ENCODE measurements at regions not wholly inside any gene's neighbourhood (a gene's known extent, or its start where the extent isn't known, plus 50 kb on each side); places are given as distances from the start of the nearest gene placed in this dataset.
"Not testable (repeated sequence)": the region's sequence is repeated elsewhere in the genome, so short reads cannot be mapped to it uniquely, and the experiment has no call there.

- H3K27me3 Mint-ChIP-seq = peaks cover 4% of the 10 kb centered on the region
- no peaks in the 10 kb centered on the region for H3K4me1 Mint-ChIP-seq
- H3K9me3 Mint-ChIP-seq = no peaks in the 10 kb centered on the region
- DNase-seq = no peak
- H3K4me3 Mint-ChIP-seq = no peak overlapping the region
- H3K36me3 Mint-ChIP-seq = no peaks in the 10 kb centered on the region
- no peak overlapping the region for H3K27ac Mint-ChIP-seq
Measured at GRCh38 chrX:769796-770195, 139.2 kb downstream of the SHOX start.

DNA sequence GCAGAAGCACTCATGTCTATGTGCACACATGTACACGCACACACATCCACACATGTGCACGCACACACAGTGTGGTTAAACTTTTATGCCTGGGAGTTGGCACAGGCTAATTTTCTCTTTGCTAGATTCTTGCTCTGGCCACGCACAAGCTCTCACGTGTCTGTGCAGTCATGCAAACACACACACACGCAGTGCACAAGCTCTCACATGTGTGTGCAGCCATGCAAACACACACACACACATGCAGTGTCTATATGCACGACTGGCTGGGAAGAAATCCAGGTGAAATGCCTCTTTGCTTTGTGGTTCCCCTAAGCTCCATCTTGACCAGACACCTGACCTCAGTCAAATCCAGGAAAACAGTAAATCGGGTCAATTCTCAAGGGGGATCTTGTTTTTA lies 138.0 kb downstream of the SHOX start:
- H3K4me1 Mint-ChIP-seq = no peaks in the 10 kb centered on the region
- DNase-seq = no peak
- no peaks in the 10 kb centered on the region for H3K36me3 Mint-ChIP-seq
- H3K27me3 Mint-ChIP-seq = peaks cover 5% of the 10 kb centered on the region
- no peaks in the 10 kb centered on the region for H3K9me3 Mint-ChIP-seq
- no peak overlapping the region for H3K4me3 Mint-ChIP-seq
- H3K27ac Mint-ChIP-seq = no peak overlapping the region

- DNase-seq = no peak
- Mint-ChIP-seq H3K36me3 (no peaks in the 10 kb centered on the region), H3K27me3 (peaks cover 19% of the 10 kb centered on the region), H3K9me3 (peaks cover 1% of the 10 kb centered on the region), H3K27ac (no peak overlapping the region), H3K4me3 (no peak overlapping the region), H3K4me1 (no peaks in the 10 kb centered on the region)
Measured at GRCh38 chrX:758917-759316, 128.3 kb downstream of the SHOX start.

DNA sequence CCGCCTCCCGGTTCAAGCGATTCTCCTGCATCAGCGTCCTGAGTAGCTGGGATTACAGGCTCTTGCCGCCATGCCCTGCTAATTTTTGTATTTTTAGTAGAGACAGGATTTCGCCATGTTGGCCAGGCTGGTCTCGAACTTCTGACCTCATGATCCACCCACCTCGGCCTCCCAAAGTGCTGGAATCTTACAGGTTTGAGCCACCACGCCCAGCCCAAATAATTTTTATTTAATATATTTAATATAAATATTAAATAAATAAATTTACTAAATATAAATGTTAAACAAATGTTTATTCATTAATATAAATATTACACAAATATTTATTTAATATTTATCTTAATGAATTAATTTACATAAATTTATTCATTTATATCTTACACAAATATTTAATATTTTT lies 120.2 kb downstream of the SHOX start:
- Mint-ChIP-seq H3K27me3 (peaks cover 6% of the 10 kb centered on the region), H3K4me1 (no peaks in the 10 kb centered on the region), H3K27ac (no peak overlapping the region), H3K36me3 (no peaks in the 10 kb centered on the region), H3K9me3 (no peaks in the 10 kb centered on the region), H3K4me3 (no peak overlapping the region)
- no peak for DNase-seq

DNA sequence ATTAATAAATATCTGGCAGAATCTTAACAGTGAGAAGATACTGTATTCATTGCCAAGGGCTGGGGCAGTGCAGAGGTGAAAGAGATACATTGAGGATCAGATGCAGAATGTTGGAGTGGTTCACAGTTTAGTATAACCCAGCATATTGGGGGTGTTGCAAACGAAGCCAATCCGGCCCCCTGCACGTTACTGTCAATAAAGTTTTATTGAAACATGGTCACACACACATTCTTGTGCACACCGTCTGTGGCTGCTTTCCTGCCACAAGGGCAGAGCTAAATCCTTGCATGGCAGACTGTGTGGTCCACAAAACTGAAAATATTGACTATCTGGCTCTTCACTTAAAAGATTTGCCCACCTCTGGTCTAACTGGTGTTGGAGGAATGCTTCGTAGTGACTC lies 119.7 kb downstream of the SHOX start:
- H3K9me3 Mint-ChIP-seq = no peaks in the 10 kb centered on the region
- H3K4me3 Mint-ChIP-seq = no peak overlapping the region
- no peaks in the 10 kb centered on the region for H3K36me3 Mint-ChIP-seq
- no peak overlapping the region for H3K27ac Mint-ChIP-seq
- no peak for DNase-seq
- no peaks in the 10 kb centered on the region for H3K4me1 Mint-ChIP-seq
- peaks cover 11% of the 10 kb centered on the region for H3K27me3 Mint-ChIP-seq

DNA sequence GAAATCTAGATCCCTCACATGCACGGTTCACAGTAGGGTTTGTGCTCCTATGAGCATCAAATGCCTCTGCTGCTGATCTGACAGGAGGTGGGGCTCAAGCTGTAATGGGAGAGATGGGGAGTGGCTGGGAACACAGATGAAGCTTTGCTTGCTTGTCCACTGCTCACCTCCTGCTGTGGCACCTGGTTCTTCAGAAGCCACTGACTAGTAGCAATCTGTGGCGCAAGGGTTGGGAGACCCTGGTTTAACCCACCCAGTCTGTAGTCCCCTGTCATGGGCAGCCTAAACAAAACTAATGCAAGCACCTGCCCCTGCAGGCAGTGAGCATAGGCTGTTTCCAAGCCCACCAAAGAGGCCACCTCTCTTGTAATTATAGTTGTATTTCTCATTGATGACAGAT lies 116.6 kb downstream of the SHOX start:
- H3K4me3 Mint-ChIP-seq = no peak overlapping the region
- H3K27me3 Mint-ChIP-seq = peaks cover 13% of the 10 kb centered on the region
- peaks cover 12% of the 10 kb centered on the region for H3K9me3 Mint-ChIP-seq
- H3K36me3 Mint-ChIP-seq = no peaks in the 10 kb centered on the region
- no peak overlapping the region for H3K27ac Mint-ChIP-seq
- no peak for DNase-seq
- H3K4me1 Mint-ChIP-seq = no peaks in the 10 kb centered on the region

DNA sequence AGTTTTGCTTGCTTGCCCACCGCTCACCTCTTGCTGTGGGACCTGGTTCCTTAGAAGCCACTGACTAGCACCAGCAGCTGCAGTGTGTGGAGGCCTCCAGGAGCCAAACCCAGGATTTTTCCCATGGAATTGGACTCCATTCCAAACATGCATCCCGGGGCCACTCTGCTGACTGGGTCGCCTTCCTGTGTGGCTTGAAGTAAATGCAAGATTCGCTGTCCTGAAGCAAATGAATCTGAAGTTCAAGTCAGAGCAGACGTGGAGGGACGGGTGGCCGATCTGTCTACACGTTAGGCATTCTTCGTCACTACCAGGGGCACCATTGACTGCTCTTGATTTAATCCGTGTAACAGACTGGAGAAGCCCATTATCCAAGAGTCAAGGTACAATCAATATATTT lies 109.0 kb downstream of the SHOX start:
- no peak overlapping the region for H3K27ac Mint-ChIP-seq
- no peak overlapping the region for H3K4me3 Mint-ChIP-seq
- no peaks in the 10 kb centered on the region for H3K4me1 Mint-ChIP-seq
- no peaks in the 10 kb centered on the region for H3K27me3 Mint-ChIP-seq
- no peak for DNase-seq
- H3K36me3 Mint-ChIP-seq = no peaks in the 10 kb centered on the region
- peaks cover 25% of the 10 kb centered on the region for H3K9me3 Mint-ChIP-seq

GRCh38 chrX:737021-737420 lies 106.4 kb downstream of the SHOX start:
- not testable (repeated sequence) for H3K4me1 Mint-ChIP-seq, H3K27me3 Mint-ChIP-seq, H3K36me3 Mint-ChIP-seq, H3K4me3 Mint-ChIP-seq, H3K27ac Mint-ChIP-seq, DNase-seq
- H3K9me3 Mint-ChIP-seq = peaks cover 11% of the 10 kb centered on the region

DNA sequence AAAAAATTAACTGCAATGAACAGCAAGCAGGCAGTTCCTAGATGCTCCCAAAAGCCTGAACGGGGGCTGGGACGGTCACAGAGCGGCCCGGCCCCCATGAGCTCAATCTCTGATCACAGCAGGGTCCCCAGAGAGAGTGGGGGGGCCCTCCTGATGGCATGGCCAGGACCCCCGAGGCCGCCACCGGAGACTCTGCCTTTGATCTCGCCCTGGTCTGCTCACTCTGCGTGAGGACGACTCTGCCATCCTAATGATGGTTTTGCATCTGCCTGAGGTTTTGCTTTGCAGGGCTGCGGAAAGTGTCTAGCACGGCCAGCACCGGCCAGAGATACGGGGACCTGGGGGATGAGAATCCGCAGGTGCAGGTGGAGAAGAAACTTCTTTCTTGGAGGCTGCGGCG lies 103.8 kb downstream of the SHOX start:
- no peaks in the 10 kb centered on the region for H3K4me1 Mint-ChIP-seq
- H3K9me3 Mint-ChIP-seq = no peaks in the 10 kb centered on the region
- no peak overlapping the region for H3K27ac Mint-ChIP-seq
- H3K27me3 Mint-ChIP-seq = no peaks in the 10 kb centered on the region
- no peak for DNase-seq
- H3K4me3 Mint-ChIP-seq = no peak overlapping the region
- no peaks in the 10 kb centered on the region for H3K36me3 Mint-ChIP-seq

GRCh38 chrX:733961-734360 lies 103.4 kb downstream of the SHOX start:
- no peaks in the 10 kb centered on the region for H3K9me3 Mint-ChIP-seq
- H3K27ac Mint-ChIP-seq = no peak overlapping the region
- H3K4me1 Mint-ChIP-seq = no peaks in the 10 kb centered on the region
- H3K4me3 Mint-ChIP-seq = no peak overlapping the region
- no peak for DNase-seq
- no peaks in the 10 kb centered on the region for H3K36me3 Mint-ChIP-seq
- no peaks in the 10 kb centered on the region for H3K27me3 Mint-ChIP-seq

DNA sequence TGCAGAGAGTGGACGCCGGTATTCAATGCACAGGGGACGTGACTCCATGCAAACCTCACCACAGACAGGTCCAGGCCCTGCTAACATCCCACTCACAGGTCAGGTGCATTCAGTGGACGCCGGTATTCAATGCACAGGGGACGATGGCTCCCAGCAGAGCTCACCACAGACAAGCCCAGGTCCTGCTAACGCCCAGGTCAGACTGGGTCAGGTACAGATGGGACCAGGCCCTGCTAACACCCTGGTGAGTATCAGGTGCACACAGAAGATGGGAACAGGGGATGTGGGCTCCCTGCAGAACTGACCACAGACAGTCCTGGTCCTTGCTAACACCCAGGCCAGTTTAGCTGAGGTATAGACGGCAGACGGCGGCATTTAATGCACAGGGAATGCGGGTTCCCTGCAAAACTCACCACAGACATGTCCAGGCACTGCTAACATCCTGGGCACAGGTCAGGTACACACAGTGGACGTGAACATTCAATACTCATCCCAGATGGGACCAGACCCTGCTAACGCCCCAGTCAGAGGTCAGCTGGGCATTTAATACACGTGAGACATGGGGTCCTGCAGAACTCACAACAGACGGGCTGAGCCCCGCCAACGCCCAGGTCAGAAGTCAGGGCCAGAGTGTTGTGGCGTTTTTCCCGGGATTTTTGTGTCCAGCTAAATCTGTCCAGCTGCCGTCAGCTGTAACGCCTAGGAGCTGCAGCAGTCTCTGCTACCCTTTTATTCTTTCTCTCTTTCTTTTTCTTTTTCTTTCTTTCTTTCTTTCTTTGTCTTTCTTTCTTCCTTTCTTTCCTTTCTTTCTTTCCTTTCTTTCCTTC lies 99.2 kb downstream of the SHOX start:
- H3K27ac Mint-ChIP-seq = no peak overlapping the region
- no peaks in the 10 kb centered on the region for H3K4me1 Mint-ChIP-seq
- H3K36me3 Mint-ChIP-seq = no peaks in the 10 kb centered on the region
- no peak overlapping the region for H3K4me3 Mint-ChIP-seq
- H3K9me3 Mint-ChIP-seq = no peaks in the 10 kb centered on the region
- DNase-seq = no peak
- no peaks in the 10 kb centered on the region for H3K27me3 Mint-ChIP-seq

DNA sequence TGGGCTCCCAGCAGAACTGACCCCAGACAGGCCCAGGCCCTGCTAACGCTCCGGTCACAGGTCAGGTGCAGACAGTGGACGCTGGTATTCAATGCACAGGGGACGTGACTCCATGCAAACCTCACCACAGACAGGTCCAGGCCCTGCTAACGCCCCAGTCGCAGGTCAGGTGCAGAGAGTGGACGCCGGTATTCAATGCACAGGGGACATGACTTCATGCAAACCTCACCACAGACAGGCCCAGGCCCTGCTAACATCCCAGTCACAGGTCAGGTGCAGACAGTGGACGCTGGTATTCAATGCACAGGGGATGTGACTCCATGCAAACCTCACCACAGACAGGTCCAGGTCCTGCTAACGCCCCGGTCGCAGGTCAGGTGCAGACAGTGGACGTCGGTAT lies 98.5 kb downstream of the SHOX start:
- not testable (repeated sequence) for H3K4me3 Mint-ChIP-seq, H3K9me3 Mint-ChIP-seq, H3K36me3 Mint-ChIP-seq, DNase-seq, H3K27me3 Mint-ChIP-seq, H3K27ac Mint-ChIP-seq, H3K4me1 Mint-ChIP-seq

DNA sequence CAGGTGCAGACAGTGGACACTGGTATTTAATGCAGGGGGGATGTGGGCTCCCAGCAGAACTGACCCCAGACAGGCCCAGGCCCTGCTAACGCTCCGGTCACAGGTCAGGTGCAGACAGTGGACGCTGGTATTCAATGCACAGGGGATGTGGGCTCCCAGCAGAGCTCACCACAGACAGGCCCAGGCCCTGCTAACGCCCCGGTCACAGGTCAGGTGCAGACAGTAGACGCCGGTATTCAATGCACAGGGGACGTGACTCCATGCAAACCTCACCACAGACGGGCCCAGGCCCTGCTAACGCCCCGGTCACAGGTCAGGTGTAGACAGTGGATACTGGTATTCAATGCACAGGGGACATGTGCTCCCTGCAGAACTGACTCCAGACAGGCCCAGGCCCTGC lies 98.0 kb downstream of the SHOX start:
- not testable (repeated sequence) for H3K9me3 Mint-ChIP-seq, H3K4me1 Mint-ChIP-seq, DNase-seq, H3K36me3 Mint-ChIP-seq, H3K4me3 Mint-ChIP-seq, H3K27ac Mint-ChIP-seq, H3K27me3 Mint-ChIP-seq

DNA sequence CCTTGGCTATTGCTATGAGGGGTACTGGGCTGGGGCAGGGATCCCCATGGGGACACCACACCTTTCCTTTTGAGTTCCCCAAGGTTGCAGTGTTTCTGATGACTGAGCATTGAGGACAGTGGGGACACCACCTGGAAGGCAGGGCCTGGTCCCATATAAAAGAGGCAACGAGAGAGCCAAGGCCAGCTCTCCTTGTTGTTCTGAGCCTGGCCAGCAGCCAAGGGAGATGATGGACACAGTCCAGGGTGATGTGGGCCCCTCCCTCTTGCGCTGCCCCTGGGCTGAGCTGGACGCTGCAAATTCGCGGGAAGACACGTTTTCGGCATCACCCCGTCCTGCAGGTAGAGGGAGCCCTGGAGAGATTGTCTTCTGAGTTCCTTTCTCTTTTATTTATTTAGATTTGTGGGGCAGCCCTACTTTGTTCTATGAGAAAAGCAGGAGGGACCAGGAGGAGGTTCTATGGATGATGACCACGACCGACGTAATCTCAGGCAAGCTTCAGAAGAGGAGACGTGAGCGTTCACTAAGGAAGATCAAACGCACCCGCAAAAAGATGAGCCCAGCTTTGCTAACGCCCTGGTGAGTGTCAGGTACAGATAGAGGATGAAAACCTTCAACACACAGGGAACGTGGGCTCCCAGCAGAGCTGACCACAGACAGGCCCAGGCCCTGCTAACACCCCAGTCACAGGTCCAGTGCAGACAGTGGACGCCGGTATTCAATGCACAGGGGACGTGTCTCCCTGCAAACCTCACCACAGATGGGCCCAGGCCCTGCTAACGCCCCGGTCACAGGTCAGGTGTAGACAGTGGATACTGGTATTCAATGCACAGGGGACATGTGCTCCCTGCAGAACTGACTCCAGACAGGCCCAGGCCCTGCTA lies 97.4 kb downstream of the SHOX start:
- H3K4me3 Mint-ChIP-seq = no peak overlapping the region
- no peaks in the 10 kb centered on the region for H3K4me1 Mint-ChIP-seq
- H3K36me3 Mint-ChIP-seq = no peaks in the 10 kb centered on the region
- no peaks in the 10 kb centered on the region for H3K27me3 Mint-ChIP-seq
- peaks cover 13% of the 10 kb centered on the region for H3K9me3 Mint-ChIP-seq
- no peak overlapping the region for H3K27ac Mint-ChIP-seq
- no peak for DNase-seq

GRCh38 chrX:725971-726370 lies 95.4 kb downstream of the SHOX start:
- Mint-ChIP-seq H3K27ac (no peak overlapping the region), H3K27me3 (no peaks in the 10 kb centered on the region), H3K36me3 (no peaks in the 10 kb centered on the region), H3K9me3 (peaks cover 13% of the 10 kb centered on the region), H3K4me1 (no peaks in the 10 kb centered on the region), H3K4me3 (no peak overlapping the region)
- no peak for DNase-seq

GRCh38 chrX:724256-724655 lies 93.7 kb downstream of the SHOX start:
- Mint-ChIP-seq H3K27ac (no peak overlapping the region), H3K9me3 (peaks cover 13% of the 10 kb centered on the region), H3K36me3 (no peaks in the 10 kb centered on the region), H3K4me1 (no peaks in the 10 kb centered on the region), H3K4me3 (no peak overlapping the region), H3K27me3 (no peaks in the 10 kb centered on the region)
- DNase-seq = no peak

All from activated naive CD8-positive, alpha-beta T cell treated with anti-CD3 and anti-CD28 coated beads for 36 hours (primary cell).